A673 (cell line): ENCODE measurements at regions not wholly inside any gene's neighbourhood (a gene's known extent, or its start where the extent isn't known, plus 50 kb on each side); places are given as distances from the start of the nearest gene placed in this dataset.

ENCODE experiments used
- BruUV-seq: library from RNA; stranded (reverse); fragments of 400-500 nt; replicated peaks from 2 replicates; lab custom pipeline; 2021; lab: Mats Ljungman, UMichigan
- CTCF ChIA-PET: fragments of 300-600 bp; sonication (Branson Sonifier 250); formaldehyde crosslinking; loops from one replicate; lab custom pipeline; 2022; ENCODE audit warnings: antibody characterized with exemption; lab: Charles Lee
- POLR2A ChIA-PET: fragments of 300-600 bp; sonication (Branson Sonifier 250); formaldehyde crosslinking; loops from one replicate; lab custom pipeline; 2022; ENCODE audit warnings: antibody characterized with exemption; ENCODE audit not compliant: low non-redundant PET; lab: Charles Lee
- DNase-seq: peaks from one replicate; pipeline ENCODE4 v3.0.0-alpha.2; 2015; ENCODE audit warnings: low spot score
- H3K27ac ChIP-seq: fragments of 200-600 bp; sonication (generic); 2 replicates; pipeline ENCODE4 v1.5.1; 2016; ENCODE audit warnings: mixed run types, low read depth, mild to moderate bottlenecking, mixed read lengths, antibody characterized with exemption, low read length; ENCODE audit not compliant: poor library complexity, severe bottlenecking
- H3K27me3 ChIP-seq: fragments of 200-600 bp; sonication (generic); replicated peaks from 2 replicates; pipeline ENCODE4 v1.6.1; 2017; ENCODE audit warnings: mixed run types, low read depth, mild to moderate bottlenecking, mixed read lengths, antibody characterized with exemption, low read length; ENCODE audit not compliant: insufficient read depth, poor library complexity
- H3K36me3 ChIP-seq: fragments of 200-600 bp; sonication (generic); 2 replicates; pipeline ENCODE4 v1.6.1; 2016; ENCODE audit warnings: mixed run types, mild to moderate bottlenecking, mixed read lengths, antibody characterized with exemption, low read length; ENCODE audit not compliant: insufficient read depth, poor library complexity, severe bottlenecking
- H3K4me1 ChIP-seq: fragments of 200-600 bp; sonication (generic); 2 replicates; pipeline ENCODE4 v1.6.1; 2017; ENCODE audit warnings: mixed run types, mild to moderate bottlenecking, mixed read lengths, antibody characterized with exemption, low read length; ENCODE audit not compliant: insufficient read depth, poor library complexity, severe bottlenecking
- H3K4me3 ChIP-seq: fragments of 200-600 bp; sonication (generic); 2 replicates; pipeline ENCODE4 v1.5.1; 2016; ENCODE audit warnings: low read depth, mixed run types, mild to moderate bottlenecking, mixed read lengths, low read length; ENCODE audit not compliant: poor library complexity, severe bottlenecking
- H3K9me3 ChIP-seq: fragments of 200-600 bp; sonication (generic); 2 replicates; pipeline ENCODE4 v1.6.1; 2016; ENCODE audit warnings: mixed run types, low read depth, mild to moderate bottlenecking, mixed read lengths, antibody characterized with exemption, low read length; ENCODE audit not compliant: poor library complexity, severe bottlenecking
- CTCF ChIP-seq: fragments of 300-800, 200-600 bp; sonication (generic); conservative IDR thresholded peaks from 2 replicates; pipeline ENCODE4 v1.5.1; 2017; ENCODE audit warnings: low read depth, mild to moderate bottlenecking, antibody characterized with exemption, low read length, moderate library complexity, mixed read lengths
- EZH2 ChIP-seq: fragments of 200-600 bp; sonication (generic); IDR thresholded peaks from 2 replicates; pipeline ENCODE4 v1.6.1; 2017; ENCODE audit warnings: borderline replicate concordance, low read depth, mild to moderate bottlenecking, mixed read lengths, antibody characterized with exemption, low read length; ENCODE audit not compliant: poor library complexity, severe bottlenecking
- intact Hi-C: fragments of 100-400 bp; cut with micrococcal nuclease; formaldehyde crosslinking; loops from one replicate; pipeline ENCODE4 v1.10.0; 2022; ENCODE audit not compliant: unreplicated experiment

DNA sequence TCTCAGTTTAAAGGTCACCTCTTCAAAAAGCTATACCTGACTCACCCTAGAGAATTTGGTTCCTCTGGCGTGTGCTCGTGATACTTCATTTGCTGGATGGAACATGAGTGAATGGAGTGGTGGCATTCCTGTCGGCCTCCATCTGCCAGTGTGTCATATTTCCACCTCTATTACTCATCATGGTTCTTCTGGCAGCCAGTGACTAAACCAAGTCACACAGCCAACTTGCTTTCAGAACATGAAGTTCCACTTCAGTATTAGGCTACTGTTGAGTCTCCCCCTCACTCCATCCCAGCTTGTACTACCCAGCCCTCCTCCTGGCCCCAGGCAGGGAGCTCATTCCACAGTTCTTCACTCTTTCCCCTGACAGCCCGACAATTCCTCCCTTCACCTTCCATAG, 169.8 kb downstream of the MREG start:
- TF ChIP-seq EZH2 (no peak), CTCF (no peak)
- no peaks in the 10 kb centered on the region for H3K9me3 ChIP-seq
- H3K4me3 ChIP-seq: no peak overlapping the region
- no peak overlapping the region for H3K27ac ChIP-seq
- BruUV-seq: no TSS peak
- POLR2A ChIA-PET: no interaction called here
- intact Hi-C loops: no loop called here
- H3K27me3 ChIP-seq: no peaks in the 10 kb centered on the region
- H3K36me3 ChIP-seq: no peaks in the 10 kb centered on the region
- no peak for DNase-seq
- no peaks in the 10 kb centered on the region for H3K4me1 ChIP-seq
- CTCF ChIA-PET: no interaction called here

- H3K36me3 ChIP-seq: no peaks in the 10 kb centered on the region
- TF ChIP-seq EZH2 (no peak), CTCF (no peak)
- POLR2A ChIA-PET: no interaction called here
- BruUV-seq: no TSS peak
- H3K27me3 ChIP-seq: no peaks in the 10 kb centered on the region
- H3K27ac ChIP-seq: no peak overlapping the region
- CTCF ChIA-PET: no interaction called here
- no peak overlapping the region for H3K4me3 ChIP-seq
- DNase-seq: no peak
- H3K4me1 ChIP-seq: no peaks in the 10 kb centered on the region
- intact Hi-C loops: no loop called here
- no peaks in the 10 kb centered on the region for H3K9me3 ChIP-seq
These were observed 172.1 kb downstream of the MREG start for GRCh38 chr2:215841175-215841816.

DNA sequence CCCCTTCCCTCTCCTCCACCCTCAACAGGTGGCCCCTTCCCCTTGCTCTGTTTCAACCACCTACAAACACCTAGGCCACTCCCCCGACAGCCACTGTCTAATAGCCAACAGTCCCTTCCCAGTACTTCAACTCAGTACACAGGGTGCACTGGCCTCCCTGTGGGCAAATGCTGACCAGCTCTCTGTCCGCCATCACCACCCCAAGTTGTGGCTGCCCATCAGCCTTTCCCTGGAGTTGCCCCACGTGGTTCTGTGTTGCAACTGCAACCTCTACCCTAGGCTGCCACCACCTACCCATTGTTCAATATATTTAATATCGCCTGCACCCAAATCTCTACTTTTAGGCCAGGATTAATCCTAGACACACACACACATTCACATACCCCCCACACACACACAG, 173.5 kb downstream of the MREG start:
- intact Hi-C loops: no loop called here
- TF ChIP-seq EZH2 (no peak), CTCF (no peak)
- no TSS peak for BruUV-seq
- H3K27ac ChIP-seq: no peak overlapping the region
- no peaks in the 10 kb centered on the region for H3K4me1 ChIP-seq
- ChIA-PET CTCF (no interaction called here), POLR2A (interaction anchor here (0.5 kb wide), 1 partner anchor 1556 kb away, joined by 3 read pairs; no protein-coding TSS in a partner anchor)
- DNase-seq: no peak
- no peaks in the 10 kb centered on the region for H3K36me3 ChIP-seq
- H3K4me3 ChIP-seq: no peak overlapping the region
- H3K9me3 ChIP-seq: no peaks in the 10 kb centered on the region
- H3K27me3 ChIP-seq: no peaks in the 10 kb centered on the region
